Activated T-cell treated with anti-CD3 and anti-CD28 coated beads, Interleukin-2, amount 50 U/mL, for 24 hours (primary cell): ENCODE measurements at regions not wholly inside any gene's neighbourhood (a gene's known extent, or its start where the extent isn't known, plus 50 kb on each side); places are given as distances from the start of the nearest gene placed in this dataset.

Experiments used
- DNase-seq: peaks from one replicate; pipeline ENCODE4 v3.0.0-alpha.2; 2020
- H3K27ac Mint-ChIP-seq: 2 replicates; pipeline ENCODE4 v1.8.0; 2020; ENCODE audit warnings: mild to moderate bottlenecking, mixed read lengths
- H3K27me3 Mint-ChIP-seq: 2 replicates; pipeline ENCODE4 v1.8.0; 2020; ENCODE audit warnings: mixed read lengths
- H3K36me3 Mint-ChIP-seq: 2 replicates; pipeline ENCODE4 v1.8.0; 2020; ENCODE audit warnings: low read depth, mixed read lengths
- H3K4me1 Mint-ChIP-seq: 2 replicates; pipeline ENCODE4 v1.8.0; 2020; ENCODE audit warnings: low read depth, mixed read lengths
- H3K4me3 Mint-ChIP-seq: 2 replicates; pipeline ENCODE4 v1.8.0; 2020; ENCODE audit warnings: mild to moderate bottlenecking, moderate library complexity, mixed read lengths
- H3K9me3 Mint-ChIP-seq: 2 replicates; pipeline ENCODE4 v1.8.0; 2020; ENCODE audit warnings: mixed read lengths

GRCh38 chr1:30609336-30609998, 113.9 kb downstream of the MATN1 start:
- no peaks in the 10 kb centered on the region for H3K36me3 Mint-ChIP-seq

GRCh38 chr1:30607723-30608122, 115.7 kb downstream of the MATN1 start:
- H3K9me3 Mint-ChIP-seq, result no peaks in the 10 kb centered on the region

More at GRCh38 chr1:30609336-30609998, 113.9 kb downstream of the MATN1 start:
- no peak overlapping the region for H3K4me3 Mint-ChIP-seq
- H3K4me1 Mint-ChIP-seq, result no peaks in the 10 kb centered on the region
- no peak for DNase-seq
- H3K9me3 Mint-ChIP-seq, result no peaks in the 10 kb centered on the region
- peaks cover 14% of the 10 kb centered on the region for H3K27me3 Mint-ChIP-seq
- no peak overlapping the region for H3K27ac Mint-ChIP-seq

GRCh38 chr1:30606166-30606565, 117.2 kb downstream of the MATN1 start:
- H3K4me3 Mint-ChIP-seq, result no peak overlapping the region
- no peaks in the 10 kb centered on the region for H3K9me3 Mint-ChIP-seq
- no peak overlapping the region for H3K27ac Mint-ChIP-seq
- H3K27me3 Mint-ChIP-seq, result peaks cover 10% of the 10 kb centered on the region
- no peak for DNase-seq
- no peaks in the 10 kb centered on the region for H3K4me1 Mint-ChIP-seq
- no peaks in the 10 kb centered on the region for H3K36me3 Mint-ChIP-seq

More at GRCh38 chr1:30607723-30608122, 115.7 kb downstream of the MATN1 start:
- H3K27me3 Mint-ChIP-seq, result peaks cover 10% of the 10 kb centered on the region
- H3K4me1 Mint-ChIP-seq, result no peaks in the 10 kb centered on the region
- no peaks in the 10 kb centered on the region for H3K36me3 Mint-ChIP-seq
- no peak overlapping the region for H3K27ac Mint-ChIP-seq
- DNase-seq, result no peak
- H3K4me3 Mint-ChIP-seq, result no peak overlapping the region

- no peaks in the 10 kb centered on the region for H3K4me1 Mint-ChIP-seq
- H3K4me3 Mint-ChIP-seq, result no peak overlapping the region
- H3K27me3 Mint-ChIP-seq, result peaks cover 10% of the 10 kb centered on the region
- no peaks in the 10 kb centered on the region for H3K36me3 Mint-ChIP-seq
- H3K27ac Mint-ChIP-seq, result no peak overlapping the region
- H3K9me3 Mint-ChIP-seq, result no peaks in the 10 kb centered on the region
- no peak for DNase-seq
Observed at GRCh38 chr1:30605441-30605920, 117.9 kb downstream of the MATN1 start.

- no peaks in the 10 kb centered on the region for H3K36me3 Mint-ChIP-seq
- H3K4me3 Mint-ChIP-seq, result no peak overlapping the region
- peaks cover 10% of the 10 kb centered on the region for H3K27me3 Mint-ChIP-seq
- H3K4me1 Mint-ChIP-seq, result no peaks in the 10 kb centered on the region
- no peaks in the 10 kb centered on the region for H3K9me3 Mint-ChIP-seq
- DNase-seq, result no peak
- no peak overlapping the region for H3K27ac Mint-ChIP-seq
Observed at GRCh38 chr1:30604801-30605440, 118.5 kb downstream of the MATN1 start.

- no peak for DNase-seq
- Mint-ChIP-seq H3K9me3 (no peaks in the 10 kb centered on the region), H3K36me3 (no peaks in the 10 kb centered on the region), H3K4me3 (no peak overlapping the region), H3K4me1 (no peaks in the 10 kb centered on the region), H3K27ac (no peak overlapping the region), H3K27me3 (peaks cover 7% of the 10 kb centered on the region)
Observed at GRCh38 chr1:30603081-30603858, 120.1 kb downstream of the MATN1 start.

- Mint-ChIP-seq H3K4me1 (no peaks in the 10 kb centered on the region), H3K27me3 (peaks cover 7% of the 10 kb centered on the region), H3K27ac (no peak overlapping the region), H3K4me3 (no peak overlapping the region), H3K36me3 (no peaks in the 10 kb centered on the region), H3K9me3 (no peaks in the 10 kb centered on the region)
- no peak for DNase-seq
Observed at GRCh38 chr1:30601316-30602085, 121.9 kb downstream of the MATN1 start.

- Mint-ChIP-seq H3K27me3 (peaks cover 7% of the 10 kb centered on the region), H3K4me1 (no peaks in the 10 kb centered on the region), H3K27ac (no peak overlapping the region), H3K4me3 (no peak overlapping the region), H3K9me3 (no peaks in the 10 kb centered on the region), H3K36me3 (no peaks in the 10 kb centered on the region)
- DNase-seq, result no peak
Observed at GRCh38 chr1:30600706-30601105, 122.7 kb downstream of the MATN1 start.

- no peak for DNase-seq
- Mint-ChIP-seq H3K27me3 (peaks cover 8% of the 10 kb centered on the region), H3K27ac (no peak overlapping the region), H3K4me3 (no peak overlapping the region), H3K9me3 (no peaks in the 10 kb centered on the region), H3K4me1 (no peaks in the 10 kb centered on the region), H3K36me3 (no peaks in the 10 kb centered on the region)
Observed at GRCh38 chr1:30600258-30600657, 123.1 kb downstream of the MATN1 start.

GRCh38 chr1:30599721-30600120, 123.7 kb downstream of the MATN1 start:
- no peak overlapping the region for H3K4me3 Mint-ChIP-seq
- H3K27ac Mint-ChIP-seq, result no peak overlapping the region
- no peak for DNase-seq
- no peaks in the 10 kb centered on the region for H3K4me1 Mint-ChIP-seq
- H3K27me3 Mint-ChIP-seq, result peaks cover 14% of the 10 kb centered on the region
- no peaks in the 10 kb centered on the region for H3K36me3 Mint-ChIP-seq
- no peaks in the 10 kb centered on the region for H3K9me3 Mint-ChIP-seq

- Mint-ChIP-seq H3K4me3 (no peak overlapping the region), H3K36me3 (no peaks in the 10 kb centered on the region), H3K4me1 (no peaks in the 10 kb centered on the region), H3K27ac (no peak overlapping the region), H3K27me3 (peaks cover 15% of the 10 kb centered on the region), H3K9me3 (no peaks in the 10 kb centered on the region)
- no peak for DNase-seq
Observed at GRCh38 chr1:30598571-30599114, 124.7 kb downstream of the MATN1 start.

GRCh38 chr1:30597711-30598110, 125.7 kb downstream of the MATN1 start:
- Mint-ChIP-seq H3K27me3 (peaks cover 21% of the 10 kb centered on the region), H3K4me3 (no peak overlapping the region), H3K27ac (no peak overlapping the region), H3K4me1 (no peaks in the 10 kb centered on the region), H3K36me3 (no peaks in the 10 kb centered on the region), H3K9me3 (peaks cover 2% of the 10 kb centered on the region)
- DNase-seq, result no peak

- Mint-ChIP-seq H3K36me3 (no peaks in the 10 kb centered on the region), H3K27ac (no peak overlapping the region), H3K4me1 (no peaks in the 10 kb centered on the region), H3K4me3 (no peak overlapping the region), H3K9me3 (peaks cover 6% of the 10 kb centered on the region), H3K27me3 (peaks cover 29% of the 10 kb centered on the region)
- DNase-seq, result no peak
Observed at GRCh38 chr1:30596891-30597290, 126.5 kb downstream of the MATN1 start.

GRCh38 chr1:30596470-30596869, 126.9 kb downstream of the MATN1 start:
- peaks cover 29% of the 10 kb centered on the region for H3K27me3 Mint-ChIP-seq
- no peak overlapping the region for H3K27ac Mint-ChIP-seq
- H3K9me3 Mint-ChIP-seq, result peaks cover 6% of the 10 kb centered on the region
- no peak for DNase-seq
- H3K4me1 Mint-ChIP-seq, result no peaks in the 10 kb centered on the region
- no peaks in the 10 kb centered on the region for H3K36me3 Mint-ChIP-seq
- H3K4me3 Mint-ChIP-seq, result no peak overlapping the region
